HepG2 (cell line): ENCODE measurements at regions not wholly inside any gene's neighbourhood (a gene's known extent, or its start where the extent isn't known, plus 50 kb on each side); places are given as distances from the start of the nearest gene placed in this dataset.

Experiments
- CHD2 ChIP-seq: IDR thresholded peaks from 2 replicates; pipeline ENCODE4 v1.6.1; 2011; ENCODE audit warnings: low read depth, low read length, improper control_type of control experiment
- EP300 ChIP-seq, 3 experiments: sonication (generic) in 1 of 3; formaldehyde crosslinking in 1 of 3; IDR thresholded peaks; 2 replicates each; pipeline versions ENCODE4 v1.5.1 to v1.6.1; 2011 to 2020; ENCODE audit warnings: low read depth in 2 of 3, low read length in 2 of 3, borderline replicate concordance in 1 of 3, improper control_type of control experiment in 1 of 3, mild to moderate bottlenecking in 1 of 3, missing genetic modification reagents in 1 of 3, moderate library complexity in 1 of 3
- GTF2F1 ChIP-seq: fragments of 150-350 bp; IDR thresholded peaks from 2 replicates; pipeline ENCODE4 v1.6.1; 2014; ENCODE audit warnings: low read length
- POLR2A ChIP-seq, 2 experiments: IDR thresholded peaks; 2 replicates each; pipeline ENCODE4 v1.6.1; 2011; ENCODE audit warnings: low read depth in 2 of 2, low read length in 2 of 2, mild to moderate bottlenecking in 1 of 2, moderate library complexity in 1 of 2; ENCODE audit not compliant: insufficient read depth in 1 of 2
- ZFP36L2 ChIP-seq: sonication (generic); formaldehyde crosslinking; IDR thresholded peaks from 2 replicates; pipeline ENCODE4 v1.4.0; 2020; ENCODE audit warnings: missing genetic modification reagents
- ZNF17 ChIP-seq: sonication (generic); formaldehyde crosslinking; IDR thresholded peaks from 2 replicates; pipeline ENCODE4 v1.5.0; 2020; ENCODE audit warnings: mild to moderate bottlenecking, missing genetic modification reagents
- ZNF317 ChIP-seq: sonication (generic); formaldehyde crosslinking; IDR thresholded peaks from 2 replicates; pipeline ENCODE4 v1.5.0; 2020; ENCODE audit warnings: mild to moderate bottlenecking, missing genetic modification reagents
- ZNF44 ChIP-seq: sonication (generic); formaldehyde crosslinking; IDR thresholded peaks from 2 replicates; pipeline ENCODE4 v1.5.1; 2020; ENCODE audit warnings: mild to moderate bottlenecking, missing genetic modification reagents
- ZNF777 ChIP-seq: sonication (generic); formaldehyde crosslinking; IDR thresholded peaks from 2 replicates; pipeline ENCODE4 v1.4.0; 2020; ENCODE audit warnings: missing genetic modification reagents
- TF ChIP-seq, protein P1 (sequence below): sonication (generic); formaldehyde crosslinking; IDR thresholded peaks from 2 replicates; pipeline ENCODE4 v1.5.0; 2020; ENCODE audit warnings: missing genetic modification reagents
- TF ChIP-seq, protein P2 (sequence below), 2 experiments: sonication (generic) in 1 of 2; formaldehyde crosslinking in 1 of 2; IDR thresholded peaks; 2 replicates each; pipeline versions ENCODE4 v1.5.1 to v1.6.1; 2011 to 2020; ENCODE audit warnings: borderline replicate concordance in 1 of 2, low read depth in 1 of 2, low read length in 1 of 2, mild to moderate bottlenecking in 1 of 2, missing genetic modification reagents in 1 of 2, moderate library complexity in 1 of 2
- TF ChIP-seq, protein P3 (sequence below): sonication (generic); formaldehyde crosslinking; IDR thresholded peaks from 2 replicates; pipeline ENCODE4 v1.4.0; 2020; ENCODE audit warnings: missing genetic modification reagents
- TF ChIP-seq, protein P4 (sequence below): sonication (generic); formaldehyde crosslinking; IDR thresholded peaks from 2 replicates; pipeline ENCODE4 v1.8.0; 2022; ENCODE audit warnings: missing genetic modification reagents, mild to moderate bottlenecking, borderline replicate concordance

DNA sequence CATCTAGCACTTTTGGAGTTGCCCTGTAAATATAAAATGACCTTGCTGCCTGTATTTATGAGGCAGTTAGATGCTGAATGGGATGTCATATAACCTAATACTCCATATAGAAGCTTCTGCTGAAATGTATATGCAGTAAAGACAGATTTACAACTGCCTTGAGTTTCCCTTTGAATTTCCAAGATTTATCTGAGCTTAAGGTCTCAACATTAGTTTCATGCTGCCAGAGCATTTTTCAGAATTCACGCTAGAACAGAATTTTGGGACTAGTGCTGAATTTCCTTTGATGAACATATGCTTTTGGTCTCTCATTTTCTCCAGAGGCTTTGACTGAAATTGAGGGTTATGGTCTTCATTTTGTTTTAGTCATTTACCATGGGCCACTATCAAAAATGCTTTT lies 254.7 kb upstream of the FANCL start:
- no peak for TF ChIP-seq ZNF317 (CRISPR knock-in tag)
- no peak for TF ChIP-seq ZNF44
- TF ChIP-seq, protein P1, sequence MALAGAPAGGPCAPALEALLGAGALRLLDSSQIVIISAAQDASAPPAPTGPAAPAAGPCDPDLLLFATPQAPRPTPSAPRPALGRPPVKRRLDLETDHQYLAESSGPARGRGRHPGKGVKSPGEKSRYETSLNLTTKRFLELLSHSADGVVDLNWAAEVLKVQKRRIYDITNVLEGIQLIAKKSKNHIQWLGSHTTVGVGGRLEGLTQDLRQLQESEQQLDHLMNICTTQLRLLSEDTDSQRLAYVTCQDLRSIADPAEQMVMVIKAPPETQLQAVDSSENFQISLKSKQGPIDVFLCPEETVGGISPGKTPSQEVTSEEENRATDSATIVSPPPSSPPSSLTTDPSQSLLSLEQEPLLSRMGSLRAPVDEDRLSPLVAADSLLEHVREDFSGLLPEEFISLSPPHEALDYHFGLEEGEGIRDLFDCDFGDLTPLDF (CRISPR knock-in tag) = no peak
- TF ChIP-seq EP300 (IDR thresholded peaks at IDR 0.05; ENCODE audit: low read depth in 2 of 2, low read length in 2 of 2) = no peak
- TF ChIP-seq EP300 (CRISPR knock-in tag; IDR thresholded peaks at IDR 0.05; ENCODE audit: borderline replicate concordance) = no peak
- TF ChIP-seq POLR2A (IDR thresholded peaks at IDR 0.05; ENCODE audit: insufficient read depth in 1 of 2, low read depth in 2 of 2, low read length in 2 of 2) = no peak
- TF ChIP-seq ZNF777 (CRISPR knock-in tag) = no peak
- no peak for TF ChIP-seq ZFP36L2 (CRISPR knock-in tag)
- TF ChIP-seq, protein P2, sequence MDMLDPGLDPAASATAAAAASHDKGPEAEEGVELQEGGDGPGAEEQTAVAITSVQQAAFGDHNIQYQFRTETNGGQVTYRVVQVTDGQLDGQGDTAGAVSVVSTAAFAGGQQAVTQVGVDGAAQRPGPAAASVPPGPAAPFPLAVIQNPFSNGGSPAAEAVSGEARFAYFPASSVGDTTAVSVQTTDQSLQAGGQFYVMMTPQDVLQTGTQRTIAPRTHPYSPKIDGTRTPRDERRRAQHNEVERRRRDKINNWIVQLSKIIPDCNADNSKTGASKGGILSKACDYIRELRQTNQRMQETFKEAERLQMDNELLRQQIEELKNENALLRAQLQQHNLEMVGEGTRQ (IDR thresholded peaks at IDR 0.05; ENCODE audit: low read depth, low read length) = no peak
- TF ChIP-seq, protein P2 (CRISPR knock-in tag; IDR thresholded peaks at IDR 0.05; ENCODE audit: borderline replicate concordance) = no peak
- TF ChIP-seq, protein P3, sequence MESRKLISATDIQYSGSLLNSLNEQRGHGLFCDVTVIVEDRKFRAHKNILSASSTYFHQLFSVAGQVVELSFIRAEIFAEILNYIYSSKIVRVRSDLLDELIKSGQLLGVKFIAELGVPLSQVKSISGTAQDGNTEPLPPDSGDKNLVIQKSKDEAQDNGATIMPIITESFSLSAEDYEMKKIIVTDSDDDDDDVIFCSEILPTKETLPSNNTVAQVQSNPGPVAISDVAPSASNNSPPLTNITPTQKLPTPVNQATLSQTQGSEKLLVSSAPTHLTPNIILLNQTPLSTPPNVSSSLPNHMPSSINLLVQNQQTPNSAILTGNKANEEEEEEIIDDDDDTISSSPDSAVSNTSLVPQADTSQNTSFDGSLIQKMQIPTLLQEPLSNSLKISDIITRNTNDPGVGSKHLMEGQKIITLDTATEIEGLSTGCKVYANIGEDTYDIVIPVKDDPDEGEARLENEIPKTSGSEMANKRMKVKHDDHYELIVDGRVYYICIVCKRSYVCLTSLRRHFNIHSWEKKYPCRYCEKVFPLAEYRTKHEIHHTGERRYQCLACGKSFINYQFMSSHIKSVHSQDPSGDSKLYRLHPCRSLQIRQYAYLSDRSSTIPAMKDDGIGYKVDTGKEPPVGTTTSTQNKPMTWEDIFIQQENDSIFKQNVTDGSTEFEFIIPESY (CRISPR knock-in tag) = no peak
- no peak for TF ChIP-seq CHD2
- TF ChIP-seq, protein P4, sequence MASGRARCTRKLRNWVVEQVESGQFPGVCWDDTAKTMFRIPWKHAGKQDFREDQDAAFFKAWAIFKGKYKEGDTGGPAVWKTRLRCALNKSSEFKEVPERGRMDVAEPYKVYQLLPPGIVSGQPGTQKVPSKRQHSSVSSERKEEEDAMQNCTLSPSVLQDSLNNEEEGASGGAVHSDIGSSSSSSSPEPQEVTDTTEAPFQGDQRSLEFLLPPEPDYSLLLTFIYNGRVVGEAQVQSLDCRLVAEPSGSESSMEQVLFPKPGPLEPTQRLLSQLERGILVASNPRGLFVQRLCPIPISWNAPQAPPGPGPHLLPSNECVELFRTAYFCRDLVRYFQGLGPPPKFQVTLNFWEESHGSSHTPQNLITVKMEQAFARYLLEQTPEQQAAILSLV (CRISPR knock-in tag) = no peak
- TF ChIP-seq ZNF17 (CRISPR knock-in tag) = no peak
- TF ChIP-seq GTF2F1 = no peak
